ENCODE measurements at regions not wholly inside any gene's neighbourhood (a gene's known extent, or its start where the extent isn't known, plus 50 kb on each side); places are given as distances from the start of the nearest gene placed in this dataset.

- DNase-seq, result no peak
- Mint-ChIP-seq H3K27ac (no peak overlapping the region), H3K36me3 (no peaks in the 10 kb centered on the region), H3K4me3 (no peak overlapping the region), H3K9me3 (no peaks in the 10 kb centered on the region), H3K4me1 (no peaks in the 10 kb centered on the region), H3K27me3 (peaks cover 19% of the 10 kb centered on the region)
- CTCF ChIA-PET, result interaction anchor here (0.6 to 2.4 kb wide), 3 partner anchors 8 to 77 kb away, joined by 3 to 12 read pairs (median 4); no protein-coding TSS in a partner anchor
Measured at GRCh38 chr9:86405926-86406325, 51.7 kb upstream of the TUT7 start.

GRCh38 chr9:86405086-86405491 is 50.9 kb upstream of the TUT7 start:
- no peaks in the 10 kb centered on the region for H3K9me3 Mint-ChIP-seq
- peaks cover 19% of the 10 kb centered on the region for H3K27me3 Mint-ChIP-seq
- no peak for DNase-seq

More at GRCh38 chr9:86405086-86405491, 50.9 kb upstream of the TUT7 start:
- Mint-ChIP-seq H3K4me3 (no peak overlapping the region), H3K36me3 (no peaks in the 10 kb centered on the region), H3K27ac (no peak overlapping the region), H3K4me1 (no peaks in the 10 kb centered on the region)
- CTCF ChIA-PET, result interaction anchor here (1.5 to 2.4 kb wide), 2 partner anchors 9 to 30 kb away, joined by 4 to 12 read pairs; no protein-coding TSS in a partner anchor

All from activated naive CD4-positive, alpha-beta T cell treated with anti-CD3 and anti-CD28 coated beads, Interleukin-2, amount 10 ng/mL, durations not matched to agents 7 days and 5 days (primary cell).